SU-DHL-6 (cell line): ENCODE measurements at regions not wholly inside any gene's neighbourhood (a gene's known extent, or its start where the extent isn't known, plus 50 kb on each side); places are given as distances from the start of the nearest gene placed in this dataset.

Experiments
- CTCF ChIP-seq: fragments of 200-600 bp; sonication (generic); IDR thresholded peaks from one replicate; pipeline ENCODE4 v1.5.1; 2017; ENCODE audit warnings: antibody characterized with exemption, mild to moderate bottlenecking, low read length, moderate library complexity; ENCODE audit not compliant: insufficient read depth, poor library complexity, severe bottlenecking
- EZH2phosphoT487 ChIP-seq: fragments of 200-600 bp; sonication (generic), shearing (Covaris generic); conservative IDR thresholded peaks from 2 replicates; pipeline ENCODE4 v1.6.1; 2018; ENCODE audit warnings: mild to moderate bottlenecking, antibody characterized with exemption, low read length, moderate library complexity, mixed read lengths

DNA sequence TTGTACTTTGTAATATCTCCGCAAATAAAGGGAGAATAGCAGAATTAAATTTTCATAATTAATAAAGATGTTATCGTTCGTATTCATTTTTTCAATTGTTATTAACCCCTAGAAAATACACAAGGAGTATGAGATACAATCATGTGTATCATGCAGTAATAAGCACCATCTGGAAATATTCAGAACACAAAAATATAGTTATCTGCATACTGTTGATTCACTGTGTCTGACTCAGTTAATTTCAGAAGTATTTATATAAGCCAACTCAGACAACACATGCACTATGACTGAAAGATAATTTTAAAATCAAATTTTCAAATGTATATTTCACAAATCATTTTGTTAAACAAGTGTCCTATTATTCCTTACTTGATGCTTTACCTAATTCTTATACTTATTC lies 1954.8 kb downstream of the ARAP2 start:
- TF ChIP-seq CTCF (no peak), EZH2phosphoT487 (no peak)
